ENCODE measurements at regions not wholly inside any gene's neighbourhood (a gene's known extent, or its start where the extent isn't known, plus 50 kb on each side); places are given as distances from the start of the nearest gene placed in this dataset.

DNA sequence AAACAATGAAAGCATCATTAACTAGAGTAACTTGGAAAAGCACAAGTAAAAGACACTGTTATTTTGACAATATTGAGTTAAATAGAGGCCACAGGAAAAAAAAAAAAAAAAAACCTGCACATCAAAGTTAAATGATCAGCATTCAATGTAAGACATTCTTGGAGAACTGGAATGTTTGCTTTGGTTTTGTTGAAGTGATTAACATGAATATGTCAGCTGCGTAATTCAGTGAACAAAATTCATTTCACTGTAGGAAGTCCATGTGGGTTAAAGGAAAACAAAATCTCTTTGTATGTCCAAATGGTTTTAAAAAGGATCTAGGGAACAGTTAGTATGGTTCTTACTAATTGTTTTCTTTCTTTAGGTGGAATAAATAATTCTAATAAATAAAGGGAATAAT lies 252.8 kb upstream of the CNTN6 start:
- no peak for TF ChIP-seq NR2C2 (CRISPR knock-in tag; IDR thresholded peaks at IDR 0.05)
- TF ChIP-seq, protein P1, sequence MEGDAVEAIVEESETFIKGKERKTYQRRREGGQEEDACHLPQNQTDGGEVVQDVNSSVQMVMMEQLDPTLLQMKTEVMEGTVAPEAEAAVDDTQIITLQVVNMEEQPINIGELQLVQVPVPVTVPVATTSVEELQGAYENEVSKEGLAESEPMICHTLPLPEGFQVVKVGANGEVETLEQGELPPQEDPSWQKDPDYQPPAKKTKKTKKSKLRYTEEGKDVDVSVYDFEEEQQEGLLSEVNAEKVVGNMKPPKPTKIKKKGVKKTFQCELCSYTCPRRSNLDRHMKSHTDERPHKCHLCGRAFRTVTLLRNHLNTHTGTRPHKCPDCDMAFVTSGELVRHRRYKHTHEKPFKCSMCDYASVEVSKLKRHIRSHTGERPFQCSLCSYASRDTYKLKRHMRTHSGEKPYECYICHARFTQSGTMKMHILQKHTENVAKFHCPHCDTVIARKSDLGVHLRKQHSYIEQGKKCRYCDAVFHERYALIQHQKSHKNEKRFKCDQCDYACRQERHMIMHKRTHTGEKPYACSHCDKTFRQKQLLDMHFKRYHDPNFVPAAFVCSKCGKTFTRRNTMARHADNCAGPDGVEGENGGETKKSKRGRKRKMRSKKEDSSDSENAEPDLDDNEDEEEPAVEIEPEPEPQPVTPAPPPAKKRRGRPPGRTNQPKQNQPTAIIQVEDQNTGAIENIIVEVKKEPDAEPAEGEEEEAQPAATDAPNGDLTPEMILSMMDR (IDR thresholded peaks at IDR 0.05): no peak
- no peak for TF ChIP-seq OVOL2 (CRISPR knock-in tag; IDR thresholded peaks at IDR 0.05; ENCODE audit: borderline replicate concordance)

Data from WTC11 (cell line).